ENCODE measurements at regions not wholly inside any gene's neighbourhood (a gene's known extent, or its start where the extent isn't known, plus 50 kb on each side); places are given as distances from the start of the nearest gene placed in this dataset.
"Not testable (repeated sequence)": the region's sequence is repeated elsewhere in the genome, so short reads cannot be mapped to it uniquely, and the experiment has no call there.

GRCh38 chr6:6483733-6484132 is 104.8 kb upstream of the LY86 start:
- DNase-seq = no peak

GRCh38 chr6:6484681-6485080 is 103.8 kb upstream of the LY86 start:
- DNase-seq = no peak

DNA sequence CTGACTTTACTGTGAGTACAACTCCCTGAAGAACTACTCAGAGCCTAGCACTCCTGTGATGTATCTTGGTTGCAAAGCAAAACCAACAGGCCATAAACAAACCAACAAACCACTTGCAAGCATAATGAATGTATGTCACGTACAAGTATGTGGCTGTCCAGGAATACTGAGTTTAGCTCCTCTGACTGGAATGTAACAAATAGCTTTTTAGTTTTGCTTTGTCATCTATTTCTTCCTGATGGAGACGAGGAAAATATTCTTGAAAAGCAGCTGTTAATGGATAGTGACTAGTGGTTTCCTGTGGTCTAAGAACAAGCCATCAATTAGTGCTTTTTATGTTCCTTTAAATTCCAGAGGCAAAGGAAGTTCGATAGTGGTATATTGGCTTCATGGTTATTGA is 101.9 kb upstream of the LY86 start:
- no peak for DNase-seq

GRCh38 chr6:6491761-6492160 is 96.8 kb upstream of the LY86 start:
- no peak for DNase-seq

GRCh38 chr6:6492675-6493074 is 95.8 kb upstream of the LY86 start:
- DNase-seq = no peak

GRCh38 chr6:6494139-6494538 is 94.4 kb upstream of the LY86 start:
- DNase-seq = not testable (repeated sequence)

DNA sequence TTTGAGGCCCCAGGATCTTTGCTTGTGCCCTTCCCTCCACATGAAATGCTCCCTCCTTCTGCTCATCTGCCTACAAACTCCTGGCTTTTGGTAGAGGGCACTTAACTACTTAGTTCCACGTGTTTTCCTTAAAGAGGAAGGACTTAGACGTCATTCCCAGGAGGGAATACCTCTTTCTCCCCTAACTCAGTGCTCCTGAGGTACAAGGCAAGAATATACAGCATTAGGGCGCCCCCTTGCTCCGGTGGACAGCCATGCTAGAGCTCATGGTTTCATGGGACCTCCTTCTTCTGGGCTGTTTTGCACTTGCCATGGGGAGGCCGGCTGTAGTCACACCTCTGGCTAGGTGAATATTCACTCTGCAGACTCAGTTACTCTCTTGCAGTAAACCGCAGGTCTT is 93.8 kb upstream of the LY86 start:
- DNase-seq = no peak

GRCh38 chr6:6495851-6496250 is 92.7 kb upstream of the LY86 start:
- DNase-seq = no peak

DNA sequence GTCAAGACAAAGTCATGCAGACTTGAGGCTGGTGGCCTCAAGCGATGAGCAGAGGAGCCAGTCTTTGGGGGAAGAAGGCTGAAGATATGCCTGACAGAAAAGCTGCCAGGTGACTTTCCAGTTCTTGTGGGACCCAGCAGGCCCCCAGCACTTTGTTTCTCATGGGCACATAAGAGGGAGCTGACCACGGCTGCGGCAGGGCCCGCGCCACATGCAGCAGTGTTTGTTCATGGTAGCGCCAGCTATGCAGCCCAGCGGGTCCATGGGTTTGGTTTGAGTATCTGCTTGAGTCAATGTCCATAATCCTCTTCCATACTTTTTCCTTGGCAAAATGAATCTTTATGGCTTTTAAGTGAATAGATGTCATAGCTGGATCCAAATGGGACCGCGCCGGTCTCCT is 91.0 kb upstream of the LY86 start:
- DNase-seq = no peak

GRCh38 chr6:6497976-6498375 is 90.5 kb upstream of the LY86 start:
- no peak for DNase-seq

DNA sequence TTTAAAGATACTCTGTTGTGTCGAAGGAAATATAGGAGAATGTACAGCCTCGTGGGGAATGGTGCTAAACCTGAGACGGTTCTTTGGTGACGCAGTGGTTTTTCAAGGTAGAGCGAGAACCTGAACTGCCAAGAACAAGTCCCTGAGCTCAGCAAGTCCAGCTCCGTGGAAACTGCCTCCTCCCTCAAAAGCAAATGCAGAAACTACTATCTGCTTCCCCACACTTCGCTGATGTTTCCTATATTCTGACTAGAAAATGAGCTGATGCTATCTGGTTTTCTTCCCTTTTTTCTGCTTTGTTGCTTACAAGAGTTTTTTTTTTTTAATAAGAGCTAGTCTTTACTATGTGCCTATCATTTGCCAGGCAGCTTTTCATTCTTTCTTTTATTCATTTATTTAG is 85.3 kb upstream of the LY86 start:
- no peak for DNase-seq

- DNase-seq = no peak
Observed at GRCh38 chr6:6505111-6505510, 83.4 kb upstream of the LY86 start.

DNA sequence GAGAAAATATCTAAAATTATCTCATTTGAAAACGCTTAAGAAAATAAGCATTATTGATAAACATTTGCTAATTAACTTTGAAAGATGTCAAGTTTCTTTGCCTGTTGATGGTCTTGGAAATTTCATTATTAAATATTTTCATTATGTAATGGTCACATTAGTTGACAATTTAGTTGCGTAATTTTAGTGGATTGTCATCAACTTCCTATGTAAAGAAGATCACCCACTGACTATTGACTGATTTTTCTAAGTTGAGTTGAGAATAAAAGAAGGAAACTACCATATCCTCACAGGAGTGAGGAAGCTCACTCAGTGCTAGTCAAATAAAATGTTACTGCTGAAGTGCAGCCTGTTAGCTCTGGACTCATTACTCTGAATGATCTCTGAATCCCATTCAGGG is 79.9 kb upstream of the LY86 start:
- no peak for DNase-seq

DNA sequence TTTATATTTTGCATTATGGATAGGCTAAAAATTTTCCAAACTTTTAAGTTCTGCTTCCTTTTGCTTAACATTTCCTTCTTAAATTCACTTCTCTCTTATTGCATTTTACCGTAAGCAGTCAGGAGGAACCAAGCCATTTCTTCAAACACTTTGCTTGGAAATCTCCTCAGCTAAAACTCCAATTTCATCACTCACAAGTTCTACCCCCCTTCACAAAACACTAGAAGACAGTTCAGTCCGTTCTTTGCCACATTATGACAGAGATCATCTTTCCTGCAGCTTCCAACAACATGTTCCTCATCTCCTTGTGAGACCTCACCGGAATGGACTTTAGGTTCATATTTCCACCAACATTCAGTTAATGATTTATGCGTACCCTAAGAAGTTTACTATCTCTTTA is 79.2 kb upstream of the LY86 start:
- DNase-seq = no peak

GRCh38 chr6:6512711-6513110 is 75.8 kb upstream of the LY86 start:
- no peak for DNase-seq

- DNase-seq = peak; percentile 37
Observed at GRCh38 chr6:6515691-6516607, 72.6 kb upstream of the LY86 start.

GRCh38 chr6:6516666-6517458 is 71.7 kb upstream of the LY86 start:
- no peak for DNase-seq

- no peak for DNase-seq
Observed at GRCh38 chr6:6518631-6519427, 69.7 kb upstream of the LY86 start.

DNA sequence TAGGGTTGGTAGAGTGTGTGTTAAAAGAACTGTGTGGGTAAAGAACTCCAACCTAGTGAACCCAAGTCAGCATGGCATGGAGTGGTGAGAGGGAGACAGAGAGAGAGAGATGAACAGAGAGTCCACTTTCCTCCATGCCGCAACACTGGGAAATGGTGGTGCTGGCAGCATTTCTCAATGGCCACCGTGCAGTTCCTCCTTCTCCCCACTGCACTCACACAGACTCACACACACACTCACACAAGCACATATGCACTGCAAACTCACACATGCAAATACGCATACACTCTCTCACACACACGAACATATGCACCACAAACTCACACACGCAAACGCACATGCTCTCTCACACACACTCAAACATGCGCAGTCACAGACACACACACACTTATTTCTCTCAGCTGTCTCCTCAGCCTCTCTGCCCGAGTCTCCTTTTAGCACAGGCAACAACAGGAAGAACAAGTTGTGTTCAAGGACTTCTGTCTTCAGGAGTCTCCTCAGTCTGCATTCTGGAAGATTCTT is 66.5 kb upstream of the LY86 start:
- no peak for DNase-seq

- DNase-seq = no peak
Observed at GRCh38 chr6:6522709-6523108, 65.8 kb upstream of the LY86 start.

GRCh38 chr6:6524951-6525350 is 63.6 kb upstream of the LY86 start:
- DNase-seq = no peak

DNA sequence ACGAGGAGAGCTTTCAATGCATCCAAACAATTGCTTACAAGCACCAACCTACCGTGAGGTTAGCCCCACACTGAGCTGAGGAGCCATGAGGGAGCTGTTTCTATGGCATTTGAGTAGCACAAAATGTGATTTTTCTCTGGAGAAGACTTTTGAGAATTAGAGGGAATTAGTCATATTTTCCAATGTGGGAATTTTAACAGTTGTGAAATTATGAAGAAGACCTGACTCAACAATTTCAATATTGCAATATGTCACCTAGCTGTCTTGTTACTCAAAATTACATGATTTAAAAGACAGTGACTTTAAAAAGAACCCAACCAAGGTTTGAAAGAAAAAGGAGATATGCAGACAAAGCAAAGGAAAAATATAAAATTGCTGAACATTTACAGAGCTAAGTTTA is 62.6 kb upstream of the LY86 start:
- no peak for DNase-seq

DNA sequence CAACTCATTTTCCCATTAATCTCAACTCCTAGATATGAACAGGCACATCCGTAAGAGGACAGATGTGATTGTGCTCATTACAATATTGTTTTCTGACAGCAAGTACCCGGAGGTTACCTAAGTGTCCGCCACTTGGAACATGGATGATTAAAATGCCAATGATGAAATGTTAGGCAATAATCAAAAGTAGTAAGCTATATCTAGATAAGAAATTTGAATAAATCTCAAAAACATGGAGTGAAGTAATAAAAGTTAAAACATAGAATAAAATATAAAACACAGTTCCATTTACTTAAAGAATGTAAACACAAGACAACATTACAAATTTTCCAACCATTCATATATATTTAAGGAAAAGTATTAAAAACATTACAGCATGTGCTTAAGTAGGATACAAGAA is 59.2 kb upstream of the LY86 start:
- no peak for DNase-seq
